NCI-H510A treated with DMSO at 0.1 percent for 48 hours (cell line): ENCODE measurements at regions not wholly inside any gene's neighbourhood (a gene's known extent, or its start where the extent isn't known, plus 50 kb on each side); places are given as distances from the start of the nearest gene placed in this dataset.
"Not testable (repeated sequence)": the region's sequence is repeated elsewhere in the genome, so short reads cannot be mapped to it uniquely, and the experiment has no call there.

ENCODE experiments used
- DNase-seq: peaks from one replicate; lab custom pipeline; 2025; lab: John Stamatoyannopoulos, UW

DNA sequence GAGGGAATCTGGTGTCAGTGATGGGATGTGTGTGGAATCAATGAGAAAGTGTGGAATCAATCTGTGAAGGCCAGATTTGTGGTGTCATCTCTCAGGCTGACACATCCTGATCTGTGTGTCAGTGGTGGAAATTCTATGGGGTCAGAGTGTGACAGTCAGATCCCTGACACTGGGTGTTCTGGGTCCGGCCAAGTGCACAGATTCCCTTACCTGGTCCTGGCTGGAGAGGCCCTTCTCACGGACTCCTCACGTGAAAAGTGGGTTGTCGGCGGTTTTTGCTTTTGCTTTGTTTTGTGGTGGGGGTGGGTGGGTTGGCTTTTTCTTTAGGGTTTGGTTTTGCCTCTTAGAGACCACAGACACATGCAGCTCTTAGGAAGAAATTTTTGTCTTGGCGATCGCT lies 618.0 kb downstream of the KCNJ18 start:
- not testable (repeated sequence) for DNase-seq

DNA sequence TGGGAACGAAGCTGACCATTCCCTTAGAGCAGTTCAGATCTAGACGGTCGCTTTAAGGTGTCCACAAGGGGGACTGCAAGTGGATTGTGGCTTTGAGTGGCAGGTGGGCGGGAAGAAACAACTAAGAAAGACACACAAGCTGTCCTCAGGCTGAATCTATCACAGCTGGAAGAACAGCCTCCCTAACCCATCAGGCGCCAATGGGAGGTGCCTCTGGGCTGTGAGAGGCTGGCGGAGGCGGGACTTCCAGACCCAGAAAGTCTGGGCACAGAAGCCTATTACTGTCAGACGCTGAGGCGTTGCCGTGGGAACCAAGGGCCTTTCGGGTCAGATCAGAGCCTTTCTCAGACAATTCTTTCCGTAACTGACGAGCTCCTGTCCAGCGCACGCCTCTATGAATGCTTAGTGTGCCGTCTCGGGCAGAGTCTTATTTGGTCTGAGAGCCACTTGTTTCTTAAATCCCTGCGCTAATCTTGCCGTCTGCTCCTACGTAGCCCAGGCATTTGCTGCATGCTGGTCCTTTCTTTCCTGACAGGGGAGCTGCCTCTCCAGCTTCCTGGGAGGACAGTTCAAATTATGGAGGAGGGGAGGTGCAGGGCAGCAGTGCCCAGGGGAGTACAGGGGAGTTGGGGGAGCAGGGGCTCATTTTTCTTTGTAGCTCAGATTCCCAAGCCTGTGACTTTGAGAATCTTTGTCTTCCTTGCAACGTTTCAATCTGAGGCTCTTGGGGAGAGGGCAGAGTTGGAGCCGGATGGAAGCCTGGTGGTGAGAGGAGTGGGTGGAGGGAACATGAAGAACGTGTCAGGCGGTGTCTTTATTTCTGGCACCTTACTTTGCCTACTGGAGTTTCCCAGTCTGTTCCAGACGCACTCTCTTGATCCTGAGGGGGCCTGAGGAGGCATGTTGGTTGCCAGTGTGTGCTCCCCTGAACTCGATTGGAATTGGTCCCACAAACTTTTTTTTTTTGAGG lies 618.7 kb downstream of the KCNJ18 start:
- DNase-seq = no peak

DNA sequence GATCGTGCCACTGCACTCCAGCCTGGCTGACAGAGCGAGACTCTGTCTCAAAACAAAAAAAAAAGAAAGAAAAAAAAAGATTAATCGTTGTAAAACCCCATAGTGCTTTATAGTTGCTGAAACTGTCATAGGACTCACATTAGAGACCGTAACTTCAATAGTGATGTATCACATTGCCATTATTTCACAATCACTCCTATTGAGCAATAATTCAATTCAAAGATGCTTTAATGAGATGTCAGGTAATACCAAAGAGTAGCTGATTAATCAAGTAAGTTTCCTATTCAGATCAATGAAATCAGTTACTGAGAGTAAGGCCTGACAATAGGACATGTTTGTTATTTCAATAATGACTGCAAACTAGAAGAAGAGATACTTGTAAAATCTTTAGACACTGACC lies 628.7 kb downstream of the KCNJ18 start:
- not testable (repeated sequence) for DNase-seq

DNA sequence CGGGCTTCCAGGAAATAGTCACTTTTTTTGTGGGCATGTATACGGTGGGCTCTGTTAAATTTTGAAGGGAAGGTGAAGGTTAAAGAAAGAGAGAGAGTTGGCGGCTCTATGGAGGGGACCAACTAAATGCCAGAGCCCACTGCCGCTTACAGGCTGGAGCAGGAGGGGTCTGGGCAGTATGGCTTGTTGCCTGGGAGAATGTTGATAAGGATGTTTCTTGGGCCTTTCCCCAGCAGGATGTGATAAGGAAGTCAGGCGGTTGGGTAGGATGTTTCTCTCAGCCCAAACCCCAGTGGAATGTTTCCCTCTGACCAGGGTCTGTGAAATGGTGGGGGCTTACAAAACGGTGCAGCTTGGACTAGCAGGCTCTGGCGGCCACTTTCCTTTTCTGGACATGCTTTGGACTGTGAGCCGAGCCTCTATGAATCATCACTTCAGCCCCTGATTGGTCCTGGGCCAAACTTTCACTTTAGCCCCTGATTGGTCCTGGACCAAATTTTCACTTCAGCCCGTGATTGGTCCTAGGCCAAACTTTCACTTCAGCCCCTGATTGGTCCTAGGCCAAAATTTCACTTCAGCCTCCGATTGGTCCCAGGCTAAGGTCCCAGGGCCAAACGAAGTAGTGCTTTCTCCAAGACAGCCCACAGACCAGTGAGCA lies 630.7 kb downstream of the KCNJ18 start:
- not testable (repeated sequence) for DNase-seq

DNA sequence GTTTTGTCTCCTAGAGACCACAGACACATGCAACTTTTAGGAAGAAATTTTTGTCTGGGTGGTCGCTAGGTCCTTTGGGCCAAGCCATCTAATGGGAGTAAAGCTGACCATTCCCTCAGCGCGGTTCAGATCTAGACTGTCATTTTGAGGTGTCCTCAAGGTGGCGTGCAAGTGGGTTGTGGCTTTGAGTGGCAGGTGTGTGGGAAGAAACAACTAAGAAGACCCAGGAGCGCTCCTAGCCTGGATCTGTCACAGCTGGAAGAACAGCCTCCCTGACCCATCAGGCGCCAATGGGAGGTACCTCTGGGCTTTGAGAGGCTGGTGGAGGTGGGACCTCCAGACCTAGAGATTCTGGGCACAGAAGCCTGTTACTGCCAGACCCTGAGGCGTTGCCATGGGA lies 645.1 kb downstream of the KCNJ18 start:
- DNase-seq = no peak

DNA sequence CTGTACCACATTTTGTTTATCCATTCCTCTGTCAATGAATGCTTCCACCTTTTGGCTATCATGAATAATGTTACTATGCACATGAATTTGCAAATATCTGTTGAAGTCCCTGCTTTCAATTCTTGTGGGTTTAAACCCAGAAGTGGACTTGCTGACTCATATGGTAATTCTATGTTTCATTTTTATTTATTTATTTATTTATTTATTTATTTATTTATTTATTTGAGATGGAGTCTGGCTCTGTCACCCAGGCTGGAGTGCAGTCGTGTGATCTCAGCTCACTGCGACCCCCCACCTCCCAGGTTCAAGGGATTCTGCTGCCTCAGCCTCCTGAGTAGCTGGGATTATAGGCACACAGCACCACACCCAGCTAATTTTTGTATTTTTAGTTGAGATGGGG lies 664.3 kb downstream of the KCNJ18 start:
- DNase-seq = not testable (repeated sequence)

DNA sequence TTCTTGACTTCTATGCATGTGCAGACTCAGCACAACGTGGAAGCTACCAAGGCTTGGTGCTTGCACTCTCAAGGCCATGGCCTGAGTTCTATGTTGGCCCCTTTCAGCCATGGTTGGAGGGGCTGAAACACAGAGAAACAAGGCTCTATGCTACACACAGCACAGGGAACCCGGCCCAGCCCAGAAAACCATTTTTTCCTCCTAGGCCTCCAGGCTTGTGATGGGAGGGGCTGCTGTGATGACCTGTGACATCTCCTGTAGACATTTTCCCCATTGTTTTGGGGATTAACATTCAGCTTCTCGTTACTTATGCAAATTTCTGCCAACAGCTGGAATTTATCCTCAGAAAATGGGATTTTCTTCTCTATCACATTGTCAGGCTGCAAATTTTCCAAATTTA lies 678.7 kb downstream of the KCNJ18 start:
- not testable (repeated sequence) for DNase-seq

DNA sequence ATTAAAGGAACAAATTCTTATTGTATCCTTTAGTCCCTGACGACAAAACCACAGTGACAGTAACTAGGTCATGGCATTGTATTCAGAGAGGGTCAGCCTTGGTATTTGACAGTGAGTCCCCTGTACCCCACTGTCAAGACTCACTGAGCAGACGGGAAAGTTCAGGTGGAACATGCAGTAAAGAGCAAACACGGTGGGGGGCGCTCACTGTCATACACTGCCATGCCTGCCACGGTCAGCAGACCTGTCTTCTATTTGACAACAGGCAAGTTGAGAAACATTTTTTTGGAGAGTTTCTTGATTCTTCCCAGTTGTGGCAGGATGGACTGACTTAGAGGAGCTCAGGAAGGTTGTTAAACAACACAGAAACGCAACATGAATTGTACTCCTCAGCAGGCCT lies 681.6 kb downstream of the KCNJ18 start:
- no peak for DNase-seq

DNA sequence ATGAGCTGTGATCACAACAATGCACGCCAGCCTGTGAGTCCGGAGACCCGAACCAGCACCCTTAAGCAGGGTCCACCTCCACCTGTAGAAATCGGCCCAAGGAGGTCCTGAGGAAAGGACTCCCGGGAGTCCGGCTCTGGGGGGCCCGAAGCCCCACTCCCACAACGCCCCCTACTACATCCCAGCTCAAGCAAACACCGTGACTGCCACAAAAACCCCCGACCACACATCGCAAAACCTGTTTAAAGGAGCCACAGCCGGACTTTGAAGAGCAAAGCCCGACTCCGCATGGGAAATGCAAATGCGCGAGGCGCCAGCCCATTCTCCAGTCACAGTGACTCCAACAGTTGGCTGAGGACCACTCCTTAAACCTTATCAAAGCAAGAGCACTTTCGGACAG lies 682.4 kb downstream of the KCNJ18 start:
- no peak for DNase-seq

DNA sequence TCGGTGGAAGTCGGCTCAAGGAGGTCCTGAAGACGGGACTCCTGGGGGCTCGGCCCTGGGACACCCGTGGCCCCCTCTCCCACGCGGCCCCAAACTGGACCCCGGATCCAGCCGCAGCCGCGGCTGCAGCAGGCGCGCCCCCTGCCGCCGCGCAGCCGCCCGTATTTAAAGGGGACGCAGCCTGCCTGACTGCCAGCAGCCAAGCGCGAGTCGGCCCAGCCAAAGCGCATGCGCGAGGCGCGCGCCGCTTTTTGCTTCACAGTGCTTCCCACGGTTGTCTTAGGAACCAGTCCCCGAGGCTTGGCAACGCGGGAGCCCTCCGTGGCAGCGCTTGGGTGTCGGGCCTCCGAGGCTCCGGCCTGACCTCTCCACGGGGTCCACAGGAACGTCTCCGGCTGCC lies 684.4 kb downstream of the KCNJ18 start:
- DNase-seq = not testable (repeated sequence)

DNA sequence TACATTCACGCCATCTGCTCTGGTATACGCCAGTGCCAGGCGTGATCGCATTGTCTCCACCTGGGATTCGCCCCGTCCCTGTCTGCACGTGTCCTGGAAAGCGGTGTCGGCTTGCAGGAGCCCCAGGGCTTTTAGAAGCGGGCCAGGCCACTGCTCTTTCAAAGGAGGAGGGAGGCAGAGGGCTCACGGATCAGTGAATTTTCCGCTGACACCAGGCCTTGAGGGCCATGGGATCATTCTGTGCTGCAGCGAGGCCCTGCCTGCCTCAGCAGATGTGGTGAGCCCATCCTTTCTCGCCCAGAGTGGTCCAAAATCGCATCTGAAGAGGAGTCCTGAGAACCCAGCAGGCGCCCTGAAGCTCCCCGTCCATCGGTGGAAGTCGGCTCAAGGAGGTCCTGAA lies 686.4 kb downstream of the KCNJ18 start:
- DNase-seq = not testable (repeated sequence)

DNA sequence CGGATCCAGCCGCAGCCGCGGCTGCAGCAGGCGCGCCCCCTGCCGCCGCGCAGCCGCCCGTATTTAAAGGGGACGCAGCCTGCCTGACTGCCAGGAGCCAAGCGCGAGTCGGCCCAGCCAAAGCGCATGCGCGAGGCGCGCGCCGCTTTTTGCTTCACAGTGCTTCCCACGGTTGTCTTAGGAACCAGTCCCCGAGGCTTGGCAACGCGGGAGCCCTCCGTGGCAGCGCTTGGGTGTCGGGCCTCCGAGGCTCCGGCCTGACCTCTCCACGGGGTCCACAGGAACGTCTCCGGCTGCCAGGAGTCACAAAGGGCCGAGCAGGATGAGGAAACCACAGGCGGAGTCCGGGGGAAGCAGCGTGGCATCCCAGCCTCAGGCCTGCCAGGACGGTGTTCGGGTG lies 689.3 kb downstream of the KCNJ18 start:
- DNase-seq = not testable (repeated sequence)

DNA sequence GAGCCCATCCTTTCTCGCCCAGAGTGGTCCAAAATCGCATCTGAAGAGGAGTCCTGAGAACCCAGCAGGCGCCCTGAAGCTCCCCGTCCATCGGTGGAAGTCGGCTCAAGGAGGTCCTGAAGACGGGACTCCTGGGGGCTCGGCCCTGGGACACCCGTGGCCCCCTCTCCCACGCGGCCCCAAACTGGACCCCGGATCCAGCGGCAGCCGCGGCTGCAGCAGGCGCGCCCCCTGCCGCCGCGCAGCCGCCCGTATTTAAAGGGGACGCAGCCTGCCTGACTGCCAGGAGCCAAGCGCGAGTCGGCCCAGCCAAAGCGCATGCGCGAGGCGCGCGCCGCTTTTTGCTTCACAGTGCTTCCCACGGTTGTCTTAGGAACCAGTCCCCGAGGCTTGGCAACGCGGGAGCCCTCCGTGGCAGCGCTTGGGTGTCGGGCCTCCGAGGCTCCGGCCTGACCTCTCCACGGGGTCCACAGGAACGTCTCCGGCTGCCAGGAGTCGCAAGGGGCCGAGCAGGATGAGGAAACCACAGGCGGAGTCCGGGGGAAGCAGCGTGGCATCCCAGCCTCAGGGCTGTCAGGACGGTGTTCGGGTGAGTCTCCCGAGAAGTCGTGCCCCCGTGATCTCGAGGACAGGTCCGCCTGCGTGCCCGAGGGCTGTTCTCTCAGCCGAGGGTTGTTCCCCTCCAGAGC lies 691.6 kb downstream of the KCNJ18 start:
- not testable (repeated sequence) for DNase-seq

DNA sequence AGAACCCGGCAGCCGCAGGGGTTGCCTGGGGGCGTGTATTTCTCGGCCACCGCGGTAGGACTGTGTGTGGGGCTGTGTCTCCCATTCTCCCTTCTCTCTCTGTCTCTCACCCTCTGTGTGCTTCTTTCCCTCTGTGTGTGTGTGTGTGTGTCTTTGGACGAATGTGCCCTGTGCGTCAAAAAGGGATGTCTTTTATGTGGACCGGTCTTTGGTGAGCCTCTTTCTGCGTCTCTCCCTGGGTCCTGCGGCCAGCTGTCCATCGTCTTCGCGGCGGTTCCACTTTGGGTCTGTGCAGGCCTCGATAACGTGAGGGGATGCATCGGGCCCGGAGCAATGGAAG lies 692.1 kb downstream of the KCNJ18 start:
- not testable (repeated sequence) for DNase-seq

DNA sequence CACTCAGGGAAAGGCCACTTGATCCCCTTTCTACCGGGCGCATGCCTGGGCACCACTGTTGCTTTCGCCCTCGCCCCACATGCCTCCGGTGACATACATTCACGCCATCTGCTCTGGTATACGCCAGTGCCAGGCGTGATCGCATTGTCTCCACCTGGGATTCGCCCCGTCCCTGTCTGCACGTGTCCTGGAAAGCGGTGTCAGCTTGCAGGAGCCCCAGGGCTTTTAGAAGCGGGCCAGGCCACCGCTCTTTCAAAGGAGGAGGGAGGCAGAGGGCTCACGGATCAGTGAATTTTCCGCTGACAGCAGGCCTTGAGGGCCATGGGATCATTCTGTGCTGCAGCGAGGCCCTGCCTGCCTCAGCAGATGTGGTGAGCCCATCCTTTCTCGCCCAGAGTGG lies 706.1 kb downstream of the KCNJ18 start:
- not testable (repeated sequence) for DNase-seq

DNA sequence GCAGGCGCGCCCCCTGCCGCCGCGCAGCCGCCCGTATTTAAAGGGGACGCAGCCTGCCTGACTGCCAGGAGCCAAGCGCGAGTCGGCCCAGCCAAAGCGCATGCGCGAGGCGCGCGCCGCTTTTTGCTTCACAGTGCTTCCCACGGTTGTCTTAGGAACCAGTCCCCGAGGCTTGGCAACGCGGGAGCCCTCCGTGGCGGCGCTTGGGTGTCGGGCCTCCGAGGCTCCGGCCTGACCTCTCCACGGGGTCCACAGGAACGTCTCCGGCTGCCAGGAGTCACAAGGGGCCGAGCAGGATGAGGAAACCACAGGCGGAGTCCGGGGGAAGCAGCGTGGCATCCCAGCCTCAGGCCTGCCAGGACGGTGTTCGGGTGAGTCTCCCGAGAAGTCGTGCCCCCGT lies 706.7 kb downstream of the KCNJ18 start:
- DNase-seq = not testable (repeated sequence)

DNA sequence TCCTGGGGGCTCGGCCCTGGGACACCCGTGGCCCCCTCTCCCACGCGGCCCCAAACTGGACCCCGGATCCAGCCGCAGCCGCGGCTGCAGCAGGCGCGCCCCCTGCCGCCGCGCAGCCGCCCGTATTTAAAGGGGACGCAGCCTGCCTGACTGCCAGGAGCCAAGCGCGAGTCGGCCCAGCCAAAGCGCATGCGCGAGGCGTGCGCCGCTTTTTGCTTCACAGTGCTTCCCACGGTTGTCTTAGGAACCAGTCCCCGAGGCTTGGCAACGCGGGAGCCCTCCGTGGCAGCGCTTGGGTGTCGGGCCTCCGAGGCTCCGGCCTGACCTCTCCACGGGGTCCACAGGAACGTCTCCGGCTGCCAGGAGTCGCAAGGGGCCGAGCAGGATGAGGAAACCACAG lies 712.8 kb downstream of the KCNJ18 start:
- DNase-seq = not testable (repeated sequence)

DNA sequence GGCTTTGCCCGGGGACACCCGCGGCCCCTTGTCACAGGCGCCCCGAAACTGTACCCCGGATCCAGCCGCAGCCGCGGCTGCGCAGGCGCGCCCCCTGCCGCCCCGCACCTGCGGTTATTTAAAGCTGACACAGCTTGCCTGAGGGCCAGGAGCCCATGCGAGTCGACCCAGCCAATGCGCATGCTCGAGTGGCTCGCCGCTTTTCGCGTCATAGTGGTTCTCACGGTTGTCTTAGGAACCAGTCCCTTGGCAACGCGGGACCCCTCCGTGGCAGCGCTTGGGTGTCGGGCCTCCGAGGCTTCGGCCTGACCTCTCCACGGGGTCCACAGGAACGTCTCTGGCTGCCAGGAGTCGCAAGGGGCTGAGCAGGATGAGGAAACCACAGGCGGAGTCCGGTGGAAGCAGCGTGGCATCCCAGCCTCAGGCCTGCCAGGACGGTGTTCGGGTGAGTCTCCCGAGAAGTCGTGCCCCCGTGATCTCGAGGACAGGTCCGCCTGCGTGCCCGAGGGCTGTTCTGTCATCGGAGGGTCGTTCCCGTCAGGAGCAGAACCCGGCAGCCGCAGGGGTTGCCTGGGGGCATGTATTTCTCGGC lies 716.9 kb downstream of the KCNJ18 start:
- DNase-seq = no peak

DNA sequence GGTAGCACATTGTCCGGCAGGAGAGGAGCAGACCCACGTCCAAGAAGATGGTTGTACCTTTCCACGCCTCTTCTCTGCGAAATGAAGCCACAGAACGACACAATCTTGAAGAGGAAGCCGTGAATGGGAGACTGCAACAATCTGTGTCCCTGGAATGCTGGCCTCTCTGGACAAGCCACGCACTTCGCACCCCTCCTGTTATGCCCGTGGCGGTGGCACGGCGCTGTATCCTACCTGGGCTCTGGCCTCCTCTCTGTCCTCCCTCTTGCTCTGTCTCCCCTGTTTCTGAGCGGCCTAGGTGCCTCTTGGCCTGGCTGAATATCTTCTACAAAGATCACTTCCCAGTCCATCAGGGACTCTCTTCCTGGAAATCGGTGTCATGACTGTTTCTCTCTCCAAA lies 717.8 kb downstream of the KCNJ18 start:
- no peak for DNase-seq

DNA sequence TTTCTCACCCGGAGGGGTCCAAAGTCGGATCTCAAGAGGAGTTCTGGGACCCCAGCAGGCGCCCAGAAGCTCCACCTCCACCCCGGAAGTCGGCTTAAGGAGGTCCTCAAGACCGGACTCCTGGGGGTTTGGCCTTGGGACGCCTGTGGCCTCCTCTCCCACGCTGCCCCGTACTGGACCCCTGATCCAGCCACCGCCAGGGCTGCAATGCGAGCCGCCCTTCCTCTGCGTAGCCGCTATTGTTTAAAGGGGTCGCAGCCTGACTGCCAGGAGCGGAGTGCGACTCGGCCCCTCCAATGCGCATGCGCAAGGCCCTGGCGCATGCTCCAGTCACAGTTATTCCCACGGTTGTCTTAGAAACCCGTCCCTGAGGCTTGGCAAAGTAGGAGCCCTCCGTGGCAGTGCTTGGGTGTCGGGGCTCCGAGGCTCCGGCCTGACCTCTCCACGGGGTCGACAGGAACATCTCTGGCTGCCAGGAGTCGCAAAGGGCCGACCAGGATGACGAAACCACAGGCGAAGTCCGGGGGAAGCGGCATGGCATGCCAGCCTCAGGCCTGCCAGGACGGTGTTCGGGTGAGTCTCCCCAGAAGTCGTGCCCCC lies 719.0 kb downstream of the KCNJ18 start:
- DNase-seq = no peak

DNA sequence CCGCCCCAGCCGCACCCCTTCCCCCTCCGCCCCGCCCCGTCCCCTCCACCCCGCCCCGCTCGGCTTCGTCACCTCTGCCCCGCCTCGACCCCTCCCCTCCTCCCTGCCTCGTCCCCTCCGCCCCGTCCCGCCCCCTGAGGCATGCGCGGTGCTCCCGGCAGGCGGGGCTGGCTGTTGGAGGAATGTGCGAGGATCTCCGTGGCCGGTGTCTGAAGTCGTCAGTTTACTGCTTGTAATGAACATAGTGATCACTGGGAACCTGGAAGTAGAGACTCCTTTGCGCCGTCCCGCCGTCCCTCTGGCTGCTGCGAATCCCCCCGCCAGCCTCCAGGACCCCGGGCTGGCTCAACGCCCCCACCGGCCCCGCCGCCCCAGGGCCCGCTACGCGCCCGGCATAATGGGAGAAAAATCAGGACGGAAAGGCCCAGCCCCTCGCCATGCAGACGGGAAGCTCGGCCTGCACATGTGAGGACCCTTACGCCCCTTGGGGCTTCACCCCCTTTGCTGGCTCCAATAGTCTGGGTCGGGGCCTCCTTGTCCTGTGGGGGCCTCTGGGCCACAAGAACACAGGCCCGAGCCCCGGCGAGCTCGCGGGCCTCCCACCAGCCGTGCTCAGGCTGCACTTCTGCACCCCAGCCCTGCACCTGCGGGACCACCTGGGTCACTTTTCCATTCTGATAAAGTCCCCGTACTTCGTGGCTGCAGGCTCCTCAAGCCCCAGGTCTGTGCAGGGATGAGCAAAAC lies 743.1 kb downstream of the KCNJ18 start:
- no peak for DNase-seq
